Activated CD4-positive, alpha-beta T cell treated with anti-CD3 and anti-CD28 coated beads, Interleukin-10, Interleukin-2, amounts not matched to agents 100 ng/mL and 50 ng/mL, durations not matched to agents 16 hours and 8 hours (primary cell): ENCODE measurements at regions not wholly inside any gene's neighbourhood (a gene's known extent, or its start where the extent isn't known, plus 50 kb on each side); places are given as distances from the start of the nearest gene placed in this dataset.

ENCODE experiments used
- DNase-seq: peaks from one replicate; pipeline ENCODE4 v3.0.0-alpha.2; 2020

DNA sequence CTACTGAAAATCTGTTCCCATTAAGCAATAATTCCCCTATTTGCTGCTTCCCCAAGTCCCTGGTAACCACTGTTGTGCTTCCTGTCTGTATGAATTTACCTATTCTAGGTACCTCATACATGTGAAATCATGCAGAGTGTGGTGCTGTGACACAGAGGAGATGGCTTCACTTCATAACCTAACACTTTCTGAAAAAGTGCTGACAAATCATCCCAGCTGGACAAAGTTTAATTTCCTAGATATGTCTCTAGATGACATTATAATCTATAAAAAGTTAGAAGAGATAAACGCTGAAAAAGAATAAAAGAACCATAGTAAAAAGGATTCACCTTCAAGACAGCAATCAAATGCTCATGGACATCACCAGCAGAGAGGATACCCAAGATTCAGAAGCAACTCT is 277.9 kb downstream of the SKIDA1 start:
- no peak for DNase-seq

DNA sequence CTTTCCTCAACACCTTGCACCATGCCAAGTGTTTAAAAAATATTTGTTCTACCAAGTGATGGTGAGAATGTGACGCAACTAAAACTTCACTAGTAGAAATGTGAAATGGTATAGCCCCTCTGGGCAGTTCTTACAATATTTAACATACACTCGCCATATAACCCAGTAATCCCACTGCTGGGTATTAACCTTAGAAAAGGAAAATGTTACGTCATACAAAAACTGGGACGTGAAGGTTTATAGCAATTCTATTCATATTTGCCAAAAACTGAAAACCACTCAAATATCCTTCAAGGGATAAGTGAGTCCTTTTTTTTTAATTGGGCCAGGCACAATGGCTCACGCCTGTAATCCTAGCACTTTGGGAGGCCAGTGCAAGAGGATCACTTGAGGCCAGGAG is 279.3 kb downstream of the SKIDA1 start:
- no peak for DNase-seq

DNA sequence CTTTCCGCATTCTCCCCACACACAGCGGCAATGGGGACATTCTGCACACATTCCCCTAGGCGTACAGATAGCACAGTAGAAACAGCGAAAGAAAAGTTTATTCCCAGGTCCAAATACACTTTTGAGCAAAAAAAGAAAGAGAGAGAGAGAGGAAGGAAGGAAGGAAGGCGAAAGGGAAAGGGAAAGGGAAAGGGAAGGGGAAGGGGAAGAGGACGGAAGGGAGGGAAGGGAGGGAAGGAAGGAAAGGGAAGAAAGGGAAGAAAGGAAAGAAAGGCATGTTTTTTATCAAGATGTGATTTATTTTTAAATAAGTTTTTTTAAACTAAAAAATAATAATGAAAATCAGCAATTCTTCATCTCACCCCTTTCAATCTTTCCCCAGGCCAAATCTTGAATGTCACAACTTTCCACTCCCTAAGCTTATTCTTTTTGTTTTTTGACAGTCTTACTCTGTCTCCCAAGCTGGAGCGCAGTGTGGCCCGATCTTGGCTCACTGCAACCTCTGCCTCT is 281.7 kb downstream of the SKIDA1 start:
- no peak for DNase-seq

DNA sequence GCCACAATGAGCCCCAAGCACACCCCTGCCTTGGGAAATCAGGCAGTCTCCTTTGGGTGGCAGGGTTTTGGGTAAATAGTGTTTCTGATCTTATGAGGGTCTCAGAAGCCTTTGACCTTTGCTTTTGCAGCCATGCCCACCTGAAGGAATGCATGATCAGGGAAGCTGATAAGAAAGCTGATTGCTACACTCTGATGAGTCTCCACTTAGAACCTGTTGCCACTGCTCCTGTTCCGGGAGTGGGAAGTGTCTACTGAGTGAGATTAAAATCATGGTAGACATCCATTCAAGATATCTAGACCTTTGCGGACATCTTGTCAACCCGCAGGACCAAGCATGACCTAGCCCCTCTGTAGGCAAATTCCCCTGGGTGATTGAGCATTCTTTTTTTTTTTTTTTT is 282.6 kb downstream of the SKIDA1 start:
- DNase-seq: no peak

DNA sequence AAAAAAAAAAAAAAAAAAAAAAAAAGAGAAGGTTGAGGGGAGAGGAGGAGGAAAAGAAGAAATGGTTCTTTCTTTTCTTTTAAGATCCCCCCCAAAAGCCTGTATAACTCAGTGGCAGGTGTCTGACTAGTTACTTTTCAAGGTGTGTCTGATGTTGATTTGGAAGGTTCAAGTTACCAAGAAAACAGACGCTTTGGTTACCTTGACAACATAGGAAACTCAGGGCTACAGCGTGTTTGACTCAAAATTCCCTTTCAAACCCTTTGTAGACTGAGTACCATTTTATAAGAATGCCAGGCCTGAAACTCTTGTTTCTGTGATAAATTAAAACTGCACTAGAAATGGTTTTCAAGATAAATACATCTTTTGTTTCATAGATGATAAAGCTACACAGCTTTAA is 286.8 kb downstream of the SKIDA1 start:
- no peak for DNase-seq

DNA sequence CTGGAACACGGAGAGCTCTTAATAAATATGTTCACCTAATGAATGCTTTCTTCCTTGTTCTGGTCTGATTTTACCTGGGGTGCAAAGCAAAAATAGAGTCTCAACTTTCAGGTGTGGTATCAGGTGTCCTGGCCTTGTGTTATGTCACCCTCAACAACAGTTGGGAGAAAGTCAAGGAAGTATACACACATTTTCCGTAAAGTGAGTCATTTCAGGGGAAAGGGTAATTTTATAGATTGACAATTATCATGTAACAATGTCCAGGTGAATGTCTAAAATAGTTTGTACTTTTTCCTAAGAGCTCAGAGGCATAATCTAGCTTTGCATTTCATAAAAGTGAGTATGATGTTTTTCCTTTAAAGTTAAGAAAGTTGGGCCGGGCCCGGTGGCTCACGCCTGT is 287.4 kb downstream of the SKIDA1 start:
- DNase-seq: no peak

DNA sequence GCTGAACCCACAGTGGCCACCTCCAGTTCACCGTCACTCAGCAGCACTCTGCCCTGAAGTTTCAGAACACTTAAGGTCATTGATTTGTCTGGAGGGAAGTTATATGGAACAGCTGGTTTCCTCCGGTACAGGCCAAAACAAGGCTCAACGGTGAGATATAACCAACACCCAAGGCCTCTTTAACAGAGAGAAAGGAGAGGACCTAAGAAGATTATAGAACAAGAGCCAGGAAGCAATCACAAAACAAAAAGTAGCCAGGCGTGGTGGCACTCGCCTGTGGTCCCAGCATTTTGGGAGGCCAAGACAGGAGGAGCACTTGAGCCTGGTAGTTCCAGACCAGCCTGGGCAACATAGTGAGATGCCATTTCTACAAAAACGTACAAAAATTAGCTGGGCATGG is 290.7 kb downstream of the SKIDA1 start:
- DNase-seq: no peak

DNA sequence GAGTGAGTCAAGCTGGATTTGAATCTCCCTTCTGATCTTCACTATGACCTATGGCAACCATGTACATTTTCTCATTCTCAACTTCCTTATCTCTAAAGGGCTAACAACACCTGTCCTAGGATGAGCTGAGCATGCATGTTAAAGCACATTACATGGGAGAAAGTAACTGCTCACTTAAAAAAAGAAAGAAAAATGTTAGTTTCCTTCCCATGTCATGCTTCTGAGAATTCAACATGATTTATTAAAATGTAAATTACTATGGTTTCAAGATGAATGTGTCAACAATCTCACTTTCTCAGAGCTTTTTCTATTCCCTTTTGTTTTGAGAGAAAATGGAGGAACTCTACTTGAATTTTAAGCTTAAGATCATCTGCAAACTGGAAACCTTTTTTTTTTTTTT is 295.3 kb downstream of the SKIDA1 start:
- no peak for DNase-seq

DNA sequence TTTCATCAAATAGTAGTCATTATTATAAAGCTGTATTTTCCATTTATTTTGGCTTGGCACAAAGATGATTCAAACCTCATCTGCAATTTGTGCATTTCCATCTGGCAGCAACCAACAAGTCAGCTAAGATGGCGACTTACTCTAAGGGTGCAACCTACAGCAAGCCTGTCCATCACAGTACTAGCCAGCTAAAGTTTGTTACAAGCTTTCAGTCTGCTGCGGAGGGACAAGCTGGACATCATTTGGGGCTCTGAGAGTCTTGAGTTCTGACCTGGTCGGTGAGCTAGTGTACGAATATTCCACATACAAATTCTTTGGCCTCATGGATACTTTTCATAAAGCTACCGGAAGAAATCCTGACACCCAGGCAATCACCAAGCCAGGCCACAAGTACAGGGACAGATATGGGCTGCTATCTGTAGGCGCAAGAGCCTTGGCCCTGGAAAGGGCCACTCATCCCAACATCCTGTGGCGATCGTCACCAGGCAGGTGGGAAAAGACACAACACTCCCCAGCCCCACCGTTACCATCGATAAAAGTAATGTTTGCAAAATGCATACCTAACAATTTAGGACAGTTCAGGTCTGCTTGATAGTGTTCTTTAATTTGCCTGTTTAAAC is 307.6 kb downstream of the SKIDA1 start:
- DNase-seq: no peak

DNA sequence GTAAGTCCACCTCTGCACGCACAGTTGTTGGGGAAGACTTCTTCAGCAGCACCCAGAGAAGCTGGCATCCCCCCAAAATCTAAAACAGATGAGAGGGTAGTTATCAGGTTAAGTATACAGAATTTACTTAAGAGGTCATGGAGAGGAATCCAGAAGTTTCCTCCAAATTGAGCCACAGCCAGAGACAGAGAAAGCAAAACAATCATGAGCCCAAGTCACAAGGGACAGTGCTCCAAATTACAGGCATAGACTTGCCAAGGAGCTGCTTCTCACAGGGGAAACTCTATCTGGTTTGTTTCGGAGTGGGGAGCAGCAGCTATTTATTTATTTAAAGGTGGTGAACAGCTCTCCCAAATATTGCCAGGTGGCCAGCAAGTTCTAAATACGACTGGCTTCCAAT is 308.4 kb downstream of the SKIDA1 start:
- DNase-seq: no peak

DNA sequence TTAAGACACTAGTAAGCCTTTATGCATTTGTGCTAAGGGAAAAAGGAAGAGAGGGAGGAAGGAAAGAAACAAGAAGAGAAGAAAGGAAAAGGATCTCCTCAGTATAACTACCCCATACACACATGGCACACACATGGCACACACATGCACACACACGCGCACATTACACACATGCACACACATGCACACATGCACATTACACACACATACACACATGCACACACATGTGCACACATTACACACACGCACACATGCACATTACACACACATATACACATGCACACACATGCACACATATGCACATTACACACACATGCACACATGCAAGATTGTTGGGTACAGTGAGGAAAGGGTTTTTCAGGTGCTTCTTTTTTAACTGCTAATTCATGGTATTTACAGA is 311.2 kb downstream of the SKIDA1 start:
- no peak for DNase-seq

DNA sequence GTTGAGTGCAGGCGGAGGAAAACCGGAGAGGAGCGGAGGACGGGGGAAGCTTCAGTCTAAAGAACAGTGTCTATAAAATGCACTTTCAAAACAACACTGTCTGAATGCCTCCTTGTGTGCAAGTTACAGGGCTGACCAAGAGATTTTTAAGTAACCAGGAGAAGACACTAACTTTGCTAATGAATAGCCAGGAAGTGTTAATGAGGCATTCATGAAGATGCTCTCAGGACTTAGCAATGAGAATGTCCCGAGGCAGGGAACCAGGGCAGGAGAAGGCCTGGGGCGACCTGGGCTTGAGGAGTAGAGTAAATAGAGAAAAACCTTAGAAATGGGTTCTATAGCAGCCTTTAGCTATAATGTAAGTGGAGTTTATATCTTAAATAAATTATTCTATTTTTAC is 312.1 kb downstream of the SKIDA1 start:
- no peak for DNase-seq

DNA sequence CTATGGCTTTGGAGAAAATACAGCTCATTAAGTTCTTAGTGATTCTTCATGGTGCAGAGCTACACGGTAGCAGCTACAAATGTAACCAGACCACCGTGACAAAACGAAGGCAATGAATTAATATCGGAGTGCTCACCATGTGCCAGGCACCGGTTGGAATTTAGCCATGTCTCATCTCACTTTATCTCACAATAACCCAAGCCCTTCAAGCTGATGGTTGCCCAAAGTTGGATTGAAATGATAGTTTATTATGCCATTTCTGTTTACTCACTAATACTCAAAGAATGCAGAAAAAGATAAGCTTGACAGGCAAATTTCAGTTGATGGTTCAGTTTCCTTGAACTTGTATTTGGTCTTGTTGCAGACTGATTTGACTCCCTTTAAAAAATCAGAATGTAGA is 312.6 kb downstream of the SKIDA1 start:
- DNase-seq: no peak

DNA sequence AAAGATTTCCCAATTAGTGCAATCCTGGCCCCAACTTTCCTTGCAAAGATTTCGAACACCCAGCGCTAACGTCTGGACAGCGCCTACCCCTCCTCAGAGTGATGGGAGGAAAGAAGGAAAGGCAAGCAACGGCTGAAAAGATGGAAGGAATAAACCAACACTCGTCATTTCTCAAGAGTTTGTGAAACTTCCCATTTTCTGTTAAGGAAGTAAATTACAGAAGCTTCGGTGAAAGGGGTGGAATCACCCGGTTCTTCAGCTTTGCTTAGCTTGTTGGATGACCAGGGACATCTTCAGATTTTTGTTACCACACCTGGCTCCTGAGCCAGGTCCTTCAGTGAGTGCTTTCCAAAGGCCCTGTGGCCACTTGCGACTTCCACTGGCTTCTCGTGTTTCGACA is 313.1 kb downstream of the SKIDA1 start:
- DNase-seq: no peak

DNA sequence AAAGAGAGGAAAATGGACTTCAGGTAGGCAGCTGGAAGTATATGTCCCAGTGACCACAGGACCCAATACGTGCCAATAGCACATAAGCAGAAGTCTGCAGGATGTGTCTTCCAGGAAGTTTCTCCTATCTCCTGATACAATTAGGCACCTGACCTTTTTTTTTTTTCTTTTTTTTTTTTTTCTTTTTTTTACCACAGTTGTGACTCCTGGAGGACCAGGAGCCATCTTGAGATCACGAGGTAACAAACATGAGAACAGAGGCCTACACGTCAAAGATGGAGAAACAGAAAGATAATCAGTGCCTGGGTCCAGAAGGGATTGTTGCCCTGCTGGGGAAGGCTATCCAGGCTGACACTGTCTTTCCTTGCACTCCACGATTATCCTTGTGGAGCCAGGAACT is 312.4 kb upstream of the NEBL start:
- DNase-seq: no peak

DNA sequence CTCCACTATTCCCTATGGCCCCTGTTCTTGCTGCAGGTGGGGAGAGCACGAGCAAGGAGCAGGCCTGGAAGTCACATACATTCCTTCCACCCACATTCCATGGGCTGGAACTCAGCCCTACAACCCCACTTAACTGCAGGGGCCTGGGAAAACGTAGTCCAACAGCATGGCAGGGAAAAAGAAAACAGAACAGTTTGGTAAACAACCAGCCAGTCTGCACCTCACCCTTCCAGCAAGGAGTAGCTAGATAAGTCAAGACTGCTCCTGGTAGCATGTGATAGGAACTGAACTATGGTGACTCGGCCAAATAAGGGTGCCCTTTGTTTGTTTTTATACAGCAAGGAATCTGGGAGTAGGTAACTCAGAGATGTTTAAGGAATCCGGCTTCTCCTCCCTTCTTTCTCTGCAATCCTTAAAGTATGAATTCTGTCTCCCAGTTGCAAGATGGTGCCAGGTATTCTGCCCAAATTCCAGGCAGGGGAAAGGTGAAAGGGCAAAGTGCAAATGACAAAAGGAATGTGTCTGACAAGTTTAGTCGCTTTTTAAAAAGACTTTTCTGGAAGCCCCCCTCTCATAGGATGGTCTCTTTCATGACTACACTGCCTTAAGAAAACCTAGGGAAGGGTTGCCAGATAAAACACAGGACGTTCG is 311.7 kb upstream of the NEBL start:
- no peak for DNase-seq

DNA sequence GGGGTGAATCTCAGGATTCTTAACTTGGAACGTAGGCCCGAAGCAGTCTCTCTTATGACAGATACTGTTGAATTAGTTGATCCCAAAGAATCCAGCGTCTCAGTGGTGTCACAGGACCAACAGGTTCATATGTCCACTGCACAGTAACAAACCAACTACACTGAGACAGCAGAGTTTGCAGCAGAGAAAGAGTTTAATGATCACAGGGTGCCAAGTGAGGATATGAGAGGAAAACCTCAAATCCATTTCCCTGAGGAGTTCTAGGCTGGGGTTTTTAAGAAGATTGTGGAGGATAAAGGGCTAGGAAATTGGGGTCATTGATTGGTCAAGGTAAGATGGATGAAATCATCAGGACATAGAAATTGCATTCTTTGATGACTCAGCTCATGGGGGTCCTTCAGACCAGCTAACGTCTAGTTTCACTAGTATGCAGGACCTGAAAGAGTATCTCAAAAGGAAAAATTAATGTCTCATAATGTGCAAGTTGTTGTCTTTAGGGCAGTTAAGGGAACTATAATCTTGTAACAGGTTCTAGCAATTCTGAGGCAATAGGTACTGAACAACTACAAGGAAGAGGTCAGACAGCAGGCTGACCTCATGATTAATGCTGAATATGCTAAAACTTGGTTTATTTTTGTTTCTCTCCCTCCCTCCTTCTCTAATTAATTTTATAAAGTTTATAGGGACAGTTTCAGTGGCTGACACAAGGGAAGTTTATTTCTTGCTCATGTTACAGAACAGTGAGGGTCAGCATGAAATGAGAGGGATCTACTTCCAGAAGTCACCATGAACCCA is 310.9 kb upstream of the NEBL start:
- DNase-seq: no peak

DNA sequence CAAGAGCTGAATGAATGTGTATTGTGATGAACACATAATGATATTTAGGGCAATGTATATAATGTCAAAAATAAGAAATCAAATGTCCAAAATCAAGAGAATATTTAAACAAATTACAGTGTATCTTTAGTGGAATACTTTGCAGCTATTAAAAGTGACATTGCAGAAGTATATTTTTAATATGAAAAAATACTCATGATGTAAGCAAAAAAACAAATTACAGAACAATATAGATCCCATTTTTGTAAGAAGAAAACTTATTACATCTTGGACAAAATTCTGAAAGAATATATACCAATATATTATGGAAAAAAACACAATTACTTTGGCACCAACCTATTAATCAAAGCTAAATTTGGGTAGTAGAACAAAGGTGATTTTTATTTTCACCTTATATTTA is 308.2 kb upstream of the NEBL start:
- DNase-seq: no peak

DNA sequence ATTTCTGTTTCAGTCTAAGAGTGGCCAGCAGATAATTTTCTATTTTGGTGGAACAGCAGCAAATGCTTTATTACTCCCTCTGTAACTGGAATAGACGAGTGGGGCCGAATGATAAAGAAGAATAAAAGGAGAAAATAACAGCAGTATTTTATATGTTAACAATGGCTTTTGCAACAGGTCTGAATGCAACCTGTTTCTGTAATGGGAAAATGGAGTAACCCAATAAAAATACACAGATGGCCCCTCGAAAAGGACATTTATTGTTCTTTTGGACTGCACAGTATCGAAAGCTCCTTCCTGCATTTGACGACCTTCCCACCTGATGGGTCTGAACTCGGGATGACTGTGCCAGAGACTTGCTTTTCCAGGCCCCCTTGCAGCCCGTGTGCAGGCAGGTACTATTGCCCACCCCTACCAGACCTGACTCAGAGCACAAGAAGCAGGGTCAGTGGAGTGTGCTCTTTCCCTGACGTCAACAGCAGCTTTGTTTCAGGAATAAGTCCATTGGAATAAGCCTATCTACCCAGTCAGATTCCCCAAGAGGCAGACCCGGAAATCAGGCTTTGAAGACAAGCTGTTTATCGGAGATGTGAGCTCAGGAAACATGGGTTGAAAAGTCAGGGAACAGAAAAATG is 306.5 kb upstream of the NEBL start:
- no peak for DNase-seq

DNA sequence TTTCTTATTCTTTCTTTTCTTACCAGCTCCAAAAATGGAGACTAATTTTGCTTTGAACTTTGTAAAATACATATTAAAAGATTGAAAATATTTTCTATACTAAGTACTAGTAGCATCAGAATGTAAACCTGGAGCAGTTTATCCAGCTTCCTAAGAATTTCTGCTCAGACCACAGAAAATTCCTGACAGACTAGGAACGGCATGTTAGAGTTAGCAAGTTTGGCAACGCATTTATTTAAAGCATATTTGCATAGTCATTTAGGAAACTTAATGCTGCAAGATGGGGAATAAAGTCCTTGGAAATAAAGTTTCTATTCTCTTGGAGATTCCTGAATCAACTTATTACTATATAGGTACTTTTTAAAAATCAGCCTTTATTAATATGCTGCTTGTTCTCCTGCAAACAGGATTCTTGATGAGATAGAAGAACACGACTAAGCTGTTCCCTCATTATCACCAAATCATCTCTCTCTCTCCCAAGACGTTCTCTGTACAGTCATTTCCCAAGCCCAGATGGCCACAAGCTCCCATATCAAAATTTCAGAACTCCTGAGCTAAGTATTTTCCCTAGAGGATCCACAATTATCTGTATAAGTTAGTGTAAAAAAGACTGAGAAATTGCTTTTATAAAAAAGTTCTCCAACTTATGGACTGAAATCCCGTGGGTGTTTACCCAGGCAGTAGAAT is 305.8 kb upstream of the NEBL start:
- no peak for DNase-seq

DNA sequence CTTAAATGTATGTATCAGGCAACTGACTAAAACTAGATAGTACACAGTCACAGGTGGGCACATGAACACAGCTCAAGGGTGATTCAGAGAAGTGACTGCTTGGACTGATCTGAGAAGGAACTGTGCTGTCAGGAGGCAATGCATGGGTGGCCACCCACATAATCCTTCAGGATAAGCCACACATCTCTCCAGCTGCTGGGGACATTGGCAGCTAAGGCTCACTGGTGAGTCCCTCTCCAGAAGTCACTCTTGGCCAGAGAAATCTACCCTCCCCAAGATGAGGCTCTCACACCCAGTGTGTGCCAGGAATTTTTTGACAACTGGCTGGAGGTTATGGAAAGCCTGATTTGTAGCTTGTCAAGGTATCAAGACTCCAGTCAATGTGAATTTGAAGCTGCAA is 302.4 kb upstream of the NEBL start:
- DNase-seq: no peak

DNA sequence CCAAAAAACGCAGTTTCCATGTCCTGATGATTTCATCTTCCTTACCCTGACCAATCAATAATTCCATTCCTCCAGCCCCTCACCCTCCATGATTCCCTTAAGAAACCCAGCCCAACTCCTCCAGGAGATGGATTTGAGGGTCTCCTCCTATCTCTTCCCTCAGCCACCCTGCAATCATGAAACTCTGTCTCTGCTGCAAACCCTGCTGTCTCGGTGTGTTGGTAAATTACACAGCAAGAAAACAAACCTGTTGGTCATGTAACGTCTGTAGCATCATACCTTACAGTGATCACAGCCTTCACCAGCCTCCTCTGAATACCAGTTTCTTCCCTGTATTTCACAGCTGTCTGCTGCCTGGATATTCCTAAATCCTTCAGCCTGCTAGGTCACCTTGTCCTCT is 300.7 kb upstream of the NEBL start:
- no peak for DNase-seq

DNA sequence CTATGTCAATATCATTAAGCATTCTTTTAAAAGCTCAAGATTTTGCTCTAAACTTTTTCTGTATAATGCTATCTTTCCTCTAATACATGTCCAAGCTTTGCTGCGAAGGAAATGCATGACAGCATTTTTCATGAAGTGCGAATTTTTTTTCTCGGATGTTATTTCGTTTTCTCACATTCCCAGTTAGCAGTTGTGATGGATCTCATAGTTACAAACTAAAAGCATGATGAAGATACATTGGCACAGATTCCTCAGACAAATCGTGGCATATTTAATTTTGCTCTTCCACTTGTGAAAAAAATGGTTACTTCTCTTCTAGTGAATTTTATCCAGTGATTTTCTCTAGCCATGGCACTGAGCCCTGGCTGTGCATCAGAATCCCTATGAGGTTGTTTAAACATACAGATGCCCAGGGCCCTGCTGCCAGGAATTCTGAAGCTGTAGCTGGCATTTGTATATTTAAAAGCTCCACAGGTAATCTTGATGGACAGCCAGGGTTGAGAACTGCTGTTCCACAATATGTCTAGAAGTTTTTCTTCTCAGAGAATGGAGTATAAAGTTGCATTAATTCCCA is 299.8 kb upstream of the NEBL start:
- DNase-seq: no peak
